Esophagus muscularis mucosa (tissue), 3 donors: ENCODE measurements at regions not wholly inside any gene's neighbourhood (a gene's known extent, or its start where the extent isn't known, plus 50 kb on each side); places are given as distances from the start of the nearest gene placed in this dataset.

Experiments
- POLR2A ChIP-seq: fragments of 450-650 bp; IDR thresholded peaks from one replicate; pipeline ENCODE4 v1.6.1; 2017; ENCODE audit warnings: antibody characterized with exemption, moderate library complexity, mild to moderate bottlenecking, low read depth
- POLR2AphosphoS5 ChIP-seq, 2 donors: sonication (generic); formaldehyde crosslinking; IDR thresholded peaks; one replicate each; pipeline ENCODE4 v1.6.1; 2017; ENCODE audit warnings: antibody characterized with exemption in 2 of 2
- TF ChIP-seq, protein P1 (sequence below), 3 experiments: fragments of 200-600 bp in 2 of 3; fragments of 450-650 bp in 1 of 3; sonication (generic) in 2 of 3; IDR thresholded peaks; one replicate each; pipeline ENCODE4 v1.5.1; 2017 to 2019; ENCODE audit warnings: antibody characterized with exemption in 3 of 3, mild to moderate bottlenecking in 2 of 3, moderate library complexity in 1 of 3

DNA sequence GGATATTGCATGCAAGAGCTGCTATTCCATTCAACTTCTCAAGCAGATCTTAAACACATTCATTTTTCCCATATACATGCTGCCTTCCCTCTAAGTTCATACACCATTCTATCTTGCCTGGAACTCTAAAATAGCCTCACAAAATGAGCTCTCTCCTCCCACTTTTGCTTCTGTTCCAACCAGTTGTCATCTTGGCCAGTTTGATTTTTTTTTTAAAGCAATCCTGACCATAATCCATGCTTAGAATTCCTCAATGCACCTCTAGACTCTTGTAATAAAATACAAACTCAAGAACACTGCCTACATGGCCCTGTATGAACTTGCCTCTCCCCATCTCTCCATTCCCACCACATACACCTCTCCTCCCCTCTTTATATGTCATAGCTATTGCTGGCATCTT lies 68.6 kb upstream of the NPHP3 start:
- TF ChIP-seq, protein P1, sequence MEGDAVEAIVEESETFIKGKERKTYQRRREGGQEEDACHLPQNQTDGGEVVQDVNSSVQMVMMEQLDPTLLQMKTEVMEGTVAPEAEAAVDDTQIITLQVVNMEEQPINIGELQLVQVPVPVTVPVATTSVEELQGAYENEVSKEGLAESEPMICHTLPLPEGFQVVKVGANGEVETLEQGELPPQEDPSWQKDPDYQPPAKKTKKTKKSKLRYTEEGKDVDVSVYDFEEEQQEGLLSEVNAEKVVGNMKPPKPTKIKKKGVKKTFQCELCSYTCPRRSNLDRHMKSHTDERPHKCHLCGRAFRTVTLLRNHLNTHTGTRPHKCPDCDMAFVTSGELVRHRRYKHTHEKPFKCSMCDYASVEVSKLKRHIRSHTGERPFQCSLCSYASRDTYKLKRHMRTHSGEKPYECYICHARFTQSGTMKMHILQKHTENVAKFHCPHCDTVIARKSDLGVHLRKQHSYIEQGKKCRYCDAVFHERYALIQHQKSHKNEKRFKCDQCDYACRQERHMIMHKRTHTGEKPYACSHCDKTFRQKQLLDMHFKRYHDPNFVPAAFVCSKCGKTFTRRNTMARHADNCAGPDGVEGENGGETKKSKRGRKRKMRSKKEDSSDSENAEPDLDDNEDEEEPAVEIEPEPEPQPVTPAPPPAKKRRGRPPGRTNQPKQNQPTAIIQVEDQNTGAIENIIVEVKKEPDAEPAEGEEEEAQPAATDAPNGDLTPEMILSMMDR (IDR thresholded peaks at IDR 0.05) = no peak
- TF ChIP-seq POLR2AphosphoS5 (IDR thresholded peaks at IDR 0.05) (no peak), POLR2A (no peak)
